Glomerular endothelial cell (primary cell): ENCODE measurements at regions not wholly inside any gene's neighbourhood (a gene's known extent, or its start where the extent isn't known, plus 50 kb on each side); places are given as distances from the start of the nearest gene placed in this dataset.
"Not testable (repeated sequence)": the region's sequence is repeated elsewhere in the genome, so short reads cannot be mapped to it uniquely, and the experiment has no call there.

Source experiments
- DNase-seq: peaks from one replicate; pipeline ENCODE4 v3.0.0-alpha.2; 2011; ENCODE audit warnings: low read depth, low spot score; ENCODE audit errors: extremely low read depth

DNA sequence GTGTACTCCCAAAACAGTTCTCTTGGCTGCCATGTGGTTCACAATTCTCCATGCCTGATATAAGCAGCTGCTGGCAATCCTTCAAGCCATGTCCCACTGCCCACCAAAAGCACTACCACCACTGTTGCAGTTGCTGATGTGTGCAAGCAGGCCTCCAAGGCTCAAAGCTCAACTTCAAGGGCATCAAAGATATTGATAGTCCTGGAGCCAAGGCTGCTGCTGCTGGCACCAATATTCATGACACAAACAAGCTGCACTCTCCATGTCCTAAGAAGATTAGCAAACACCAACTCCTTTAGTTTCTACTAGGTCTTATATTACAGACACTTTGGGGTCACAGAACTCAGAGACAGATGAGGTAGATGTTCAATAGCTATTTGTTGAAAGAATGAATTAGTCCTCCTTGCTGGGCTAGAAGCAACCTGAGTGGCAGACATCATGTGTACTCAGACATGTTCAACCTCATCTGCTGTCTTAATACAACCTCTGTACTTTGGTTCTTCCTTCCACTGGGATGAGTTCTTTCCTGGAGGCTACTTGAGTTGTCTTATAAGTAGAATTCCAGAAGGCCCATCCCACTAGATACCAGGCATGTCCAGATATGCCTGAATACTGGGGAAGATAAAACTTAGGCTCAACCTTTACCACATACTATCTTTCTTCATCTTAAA lies 104.5 kb upstream of the UGP2 start:
- no peak for DNase-seq

DNA sequence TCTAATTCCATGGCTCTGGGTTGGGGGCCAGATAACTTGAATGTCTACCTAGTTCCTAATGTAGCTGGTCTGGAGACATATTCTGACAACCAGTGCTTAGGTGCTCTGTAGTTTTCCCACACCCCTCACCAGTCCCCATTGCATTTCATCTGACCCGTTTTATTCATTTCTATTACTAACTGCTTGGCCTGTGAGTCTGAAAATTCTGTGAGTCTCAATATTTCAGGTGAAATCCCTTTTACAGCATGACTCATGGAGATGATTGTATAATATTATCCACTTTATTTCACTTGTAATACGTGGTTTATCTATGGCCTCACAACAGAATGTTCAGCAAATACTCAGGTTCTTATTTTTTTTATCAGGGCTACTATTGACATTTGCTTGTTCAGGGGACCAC lies 103.7 kb upstream of the UGP2 start:
- DNase-seq = no peak

DNA sequence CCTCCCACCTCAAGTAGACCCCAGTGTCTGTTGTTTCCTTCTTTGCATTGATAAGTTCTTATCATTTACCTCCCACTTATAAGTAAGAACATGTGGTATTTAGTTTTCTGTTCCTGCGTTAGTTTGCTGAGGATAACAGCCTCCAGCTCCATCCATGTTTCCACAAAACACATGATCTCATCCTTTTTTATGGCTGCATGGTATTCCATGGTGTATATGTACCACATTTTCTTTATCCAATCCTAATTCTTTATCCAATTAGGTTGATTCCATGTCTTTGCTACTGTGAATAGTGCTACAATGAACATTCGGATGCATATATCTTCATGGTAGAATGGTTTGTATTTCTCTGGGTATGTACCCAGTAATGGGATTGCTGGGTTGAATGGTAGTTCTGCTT lies 102.5 kb upstream of the UGP2 start:
- not testable (repeated sequence) for DNase-seq

- DNase-seq = no peak
These were observed 101.7 kb upstream of the UGP2 start for GRCh38 chr2:63740020-63740419.

GRCh38 chr2:63740943-63741342 lies 100.8 kb upstream of the UGP2 start:
- no peak for DNase-seq

- no peak for DNase-seq
These were observed 99.7 kb upstream of the UGP2 start for GRCh38 chr2:63741884-63742579.

- no peak for DNase-seq
These were observed 99.1 kb upstream of the UGP2 start for GRCh38 chr2:63742580-63742976.

DNA sequence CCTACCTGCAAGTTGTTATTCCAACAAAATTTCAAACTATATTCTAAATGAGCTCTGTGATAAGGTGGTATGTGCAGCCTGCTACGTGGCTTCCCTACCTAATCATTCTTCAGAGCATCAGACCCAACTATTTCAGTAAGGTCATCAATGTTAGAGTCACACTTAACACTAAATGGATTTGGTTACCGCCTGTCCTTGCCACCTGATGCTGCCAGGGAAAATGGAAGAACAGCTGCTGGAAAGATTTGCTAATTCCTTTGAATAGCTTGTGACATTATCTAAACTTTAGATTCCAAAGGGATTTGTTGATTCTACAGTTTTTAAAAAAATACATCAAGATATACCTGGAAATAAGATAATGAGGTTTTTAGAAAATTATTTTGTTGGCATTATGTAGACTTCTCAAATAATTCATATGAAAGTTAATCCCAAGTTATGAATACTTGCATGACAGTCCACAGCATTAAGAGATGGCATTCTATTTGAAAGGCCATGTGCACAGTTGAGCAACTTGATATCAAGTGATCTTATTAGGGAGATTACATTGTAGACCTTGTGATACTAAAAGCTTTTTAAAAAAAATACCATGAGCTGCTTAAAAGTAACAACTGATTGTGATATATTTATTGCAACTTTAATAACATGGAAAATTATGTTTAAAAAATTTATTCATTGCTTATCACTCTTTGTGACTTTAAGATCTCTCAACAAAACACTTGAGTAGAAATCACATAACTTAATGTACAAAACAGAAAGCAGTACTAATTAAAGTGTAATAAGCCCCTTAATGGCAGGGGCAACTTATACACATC lies 98.3 kb upstream of the UGP2 start:
- no peak for DNase-seq

DNA sequence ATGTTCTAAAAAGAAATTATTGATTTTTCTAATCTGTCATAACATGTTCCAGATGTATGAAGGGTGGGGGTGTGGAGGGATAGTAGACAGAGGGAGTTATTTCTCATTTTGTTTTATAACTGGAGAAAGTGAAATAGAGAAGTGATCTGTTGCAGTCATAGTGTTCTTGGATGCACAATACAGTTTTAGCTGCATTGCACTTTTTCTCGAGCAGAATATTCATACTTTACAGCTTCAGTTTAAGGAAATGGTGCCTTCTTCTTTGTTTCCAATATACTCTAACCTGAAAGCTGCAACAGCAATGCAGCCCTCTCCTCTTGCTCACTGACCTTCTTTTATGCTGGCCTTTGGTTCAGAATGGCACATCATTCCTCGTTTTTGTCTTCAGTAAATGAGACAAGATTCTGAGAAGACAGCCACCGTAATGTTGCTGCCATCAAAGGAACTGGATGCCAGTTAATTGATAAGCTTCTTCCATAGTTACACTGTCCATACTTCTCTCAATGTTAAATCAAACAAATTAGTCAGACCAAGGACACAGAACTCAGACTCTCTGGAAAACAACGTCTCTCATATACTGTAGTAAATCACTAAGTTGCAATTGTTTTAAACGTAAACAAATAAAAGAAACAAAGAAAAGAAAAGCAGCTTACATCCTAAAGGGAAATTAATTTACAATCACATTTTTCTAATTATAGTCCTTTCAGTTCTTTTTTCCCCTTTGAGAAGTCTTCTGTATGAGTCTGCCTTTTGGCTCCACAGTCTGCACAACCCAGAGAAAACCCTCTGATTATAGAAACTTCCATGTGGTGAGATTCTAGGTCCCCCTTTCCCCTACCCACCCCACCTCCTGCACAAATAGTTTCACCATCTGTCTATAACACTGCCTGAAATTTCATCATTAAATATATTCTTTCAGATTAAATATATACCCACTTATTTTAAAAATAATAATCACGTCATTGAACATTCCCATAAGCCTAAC lies 97.4 kb upstream of the UGP2 start:
- no peak for DNase-seq

- not testable (repeated sequence) for DNase-seq
These were observed 95.1 kb upstream of the UGP2 start for GRCh38 chr2:63746548-63746947.

DNA sequence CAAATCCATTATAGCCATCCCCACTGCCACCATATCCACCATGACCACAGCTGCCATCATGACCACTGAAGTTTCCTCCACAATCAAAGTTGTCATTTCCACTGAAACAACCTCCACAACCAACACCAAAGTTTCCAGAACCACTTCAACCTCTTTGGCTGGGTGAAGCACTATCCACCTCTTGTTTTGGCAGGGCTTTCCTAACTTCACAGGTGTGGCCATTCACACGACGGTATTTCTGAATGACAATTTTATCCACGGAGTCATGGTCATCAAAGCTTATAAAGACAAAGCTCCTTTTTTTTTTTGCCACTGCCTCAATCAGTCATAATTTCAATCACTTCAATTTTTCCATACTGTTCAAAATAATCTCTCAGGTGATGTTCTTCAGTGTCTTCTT lies 89.8 kb upstream of the UGP2 start:
- no peak for DNase-seq

DNA sequence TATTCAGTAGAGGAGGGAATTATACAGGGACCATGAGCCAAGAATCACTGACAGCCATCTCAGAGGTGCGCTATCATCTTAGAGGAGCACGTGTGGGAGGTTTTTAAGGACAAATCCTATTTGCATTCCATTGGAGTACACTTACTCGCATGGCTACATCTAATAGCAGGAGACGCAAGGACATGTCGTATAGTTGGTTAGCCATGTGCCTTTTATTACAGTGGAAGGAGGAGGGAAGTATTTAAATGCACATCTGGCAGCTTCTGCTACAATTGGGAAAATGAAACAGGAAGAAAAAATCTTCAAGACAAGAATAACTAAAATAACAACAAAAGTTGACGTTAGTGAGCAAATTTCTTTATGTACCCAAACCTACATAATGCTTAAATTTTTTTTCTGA lies 86.5 kb upstream of the UGP2 start:
- no peak for DNase-seq

GRCh38 chr2:63755965-63756364 lies 85.7 kb upstream of the UGP2 start:
- DNase-seq = no peak

- DNase-seq = no peak
These were observed 78.2 kb upstream of the UGP2 start for GRCh38 chr2:63763391-63763941.

DNA sequence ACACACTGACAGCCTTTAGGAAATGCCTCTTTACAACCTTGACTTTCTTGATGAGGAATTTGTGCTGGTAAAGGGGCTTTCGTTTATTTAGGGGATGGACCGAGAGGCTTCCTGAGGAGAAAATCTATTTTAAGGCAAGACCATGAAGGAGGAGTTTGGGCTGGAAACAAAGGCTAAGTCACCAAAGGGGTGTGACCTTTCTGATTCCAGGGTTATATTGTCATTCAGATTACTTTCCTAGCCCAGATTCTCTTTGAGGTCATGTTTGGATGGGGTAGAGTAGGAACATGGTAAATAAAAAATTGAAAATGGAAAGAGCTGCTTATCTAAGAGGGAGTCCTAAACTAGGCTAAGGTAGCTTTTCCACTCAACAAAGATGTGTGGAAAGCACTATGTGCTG lies 77.1 kb upstream of the UGP2 start:
- DNase-seq = no peak

- no peak for DNase-seq
These were observed 76.6 kb upstream of the UGP2 start for GRCh38 chr2:63765117-63765516.

GRCh38 chr2:63767307-63767706 lies 74.4 kb upstream of the UGP2 start:
- DNase-seq = no peak

DNA sequence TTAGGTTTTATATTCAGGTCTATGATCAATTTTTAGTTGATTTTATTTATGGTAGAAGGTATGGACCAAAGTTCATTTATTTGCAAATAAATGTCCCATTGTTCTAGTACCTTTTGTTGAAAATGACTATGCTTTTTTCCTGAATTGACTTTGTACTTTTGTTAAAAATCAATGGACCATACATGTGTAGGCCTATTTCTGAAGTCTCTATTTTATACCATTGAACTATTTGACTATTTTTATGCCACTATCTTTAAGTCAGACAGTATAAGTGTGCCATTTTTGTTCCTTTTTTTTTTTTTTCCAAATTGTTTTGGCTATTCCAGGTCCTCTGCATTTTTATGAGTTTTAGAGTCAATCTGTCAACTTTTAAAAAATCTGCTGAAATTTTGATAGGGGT lies 73.6 kb upstream of the UGP2 start:
- DNase-seq = no peak

DNA sequence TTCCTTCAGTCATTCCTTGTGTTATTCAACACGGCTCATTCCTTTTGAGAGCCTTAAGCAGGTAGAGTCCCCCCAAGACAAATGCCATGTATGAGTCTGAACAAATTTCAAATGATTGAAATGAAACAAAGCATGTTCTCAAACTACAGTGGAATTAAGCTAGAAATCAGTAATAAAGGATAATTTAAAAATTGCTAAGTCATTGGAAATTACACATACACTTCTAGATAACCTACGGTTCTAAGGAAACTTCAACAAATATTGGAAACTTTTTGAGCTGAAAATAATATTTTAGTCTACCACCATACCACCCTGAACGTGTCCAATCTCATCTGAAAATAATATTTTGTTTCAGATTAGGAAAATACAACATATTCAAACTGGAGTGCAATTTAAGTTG lies 71.8 kb upstream of the UGP2 start:
- no peak for DNase-seq

DNA sequence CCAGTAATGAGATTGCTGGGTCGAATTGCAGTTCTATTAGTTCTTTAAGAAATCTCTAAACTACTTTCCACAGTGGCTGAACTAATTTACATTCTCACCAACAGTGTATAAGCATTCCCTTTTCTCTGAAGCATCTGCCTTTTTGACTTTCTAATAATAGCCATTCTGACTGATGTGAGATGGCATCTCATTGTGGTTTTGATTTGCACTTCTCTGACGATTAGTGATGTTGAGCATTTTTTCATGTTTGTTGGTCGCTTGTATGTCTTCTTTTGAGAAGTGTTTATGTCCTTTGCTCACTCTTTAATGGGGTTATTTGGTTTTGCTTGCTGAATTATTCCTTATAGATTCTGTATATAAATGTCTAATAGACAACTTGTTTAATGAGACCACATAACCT lies 69.6 kb upstream of the UGP2 start:
- DNase-seq = no peak
